ENCODE measurements at regions not wholly inside any gene's neighbourhood (a gene's known extent, or its start where the extent isn't known, plus 50 kb on each side); places are given as distances from the start of the nearest gene placed in this dataset.
A peak's percentile ranks its signal among the peaks of the same experiment; 100 is the strongest.
"Not testable (repeated sequence)": the region's sequence is repeated elsewhere in the genome, so short reads cannot be mapped to it uniquely, and the experiment has no call there.

GRCh38 chr13:109314101-109314500, 472.3 kb downstream of the IRS2 start:
- no peak for DNase-seq

GRCh38 chr13:109312399-109312798, 474.0 kb downstream of the IRS2 start:
- DNase-seq = no peak

- DNase-seq = not testable (repeated sequence)
Measured at GRCh38 chr13:109311431-109311976, 474.9 kb downstream of the IRS2 start.

DNA sequence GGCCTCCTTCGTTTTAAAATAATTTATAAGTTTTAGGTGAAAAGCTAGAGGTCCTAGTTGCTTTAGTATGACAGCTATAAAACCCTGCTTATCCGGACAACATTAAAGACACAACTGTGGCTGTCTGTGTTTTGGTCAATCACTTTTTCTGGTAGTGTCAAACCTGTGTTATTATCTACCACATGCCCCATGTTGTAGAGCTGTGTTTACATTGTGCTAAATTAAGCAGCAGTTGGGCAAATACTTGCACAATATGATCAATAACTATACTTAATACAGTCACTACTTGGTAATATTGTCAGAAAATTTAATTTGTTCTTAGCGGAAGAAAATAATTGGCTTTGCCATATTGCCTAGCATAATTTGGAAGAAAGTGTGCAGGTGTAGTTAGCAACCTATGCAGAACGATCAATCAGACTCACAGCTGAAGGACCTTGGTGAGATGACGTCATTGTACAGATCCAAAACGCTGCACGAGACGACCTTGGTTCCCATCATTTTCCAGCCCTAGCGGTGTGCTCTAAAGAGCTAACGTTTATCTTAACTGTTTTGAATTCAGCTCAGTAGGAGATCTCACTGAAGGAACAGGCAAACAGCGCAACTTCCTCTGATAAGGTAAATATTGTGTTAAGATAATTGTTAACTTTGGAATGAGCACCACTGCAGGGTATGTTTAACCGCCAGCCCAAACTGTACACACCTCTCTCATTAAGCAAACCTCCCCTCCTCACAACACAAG, 476.6 kb downstream of the IRS2 start:
- DNase-seq = no peak

DNA sequence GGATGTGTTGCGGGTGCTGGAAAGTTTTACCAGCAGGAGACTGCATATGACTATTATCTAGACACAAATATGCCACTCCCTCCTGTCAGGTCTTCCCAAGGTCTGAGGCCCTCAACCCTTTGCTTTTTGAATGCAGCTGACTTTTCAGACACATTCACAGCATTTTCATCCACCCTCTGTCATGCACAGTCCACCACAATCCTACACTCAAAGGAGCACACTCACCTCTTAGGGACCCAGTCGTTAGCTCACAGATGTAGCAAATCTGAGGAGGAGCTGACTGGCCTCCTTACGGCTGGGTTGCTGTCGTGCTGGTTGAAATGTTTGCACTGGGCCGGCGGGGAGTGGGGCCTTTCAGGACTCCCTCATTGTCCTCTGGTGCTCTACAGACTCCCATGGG, 479.4 kb downstream of the IRS2 start:
- no peak for DNase-seq

DNA sequence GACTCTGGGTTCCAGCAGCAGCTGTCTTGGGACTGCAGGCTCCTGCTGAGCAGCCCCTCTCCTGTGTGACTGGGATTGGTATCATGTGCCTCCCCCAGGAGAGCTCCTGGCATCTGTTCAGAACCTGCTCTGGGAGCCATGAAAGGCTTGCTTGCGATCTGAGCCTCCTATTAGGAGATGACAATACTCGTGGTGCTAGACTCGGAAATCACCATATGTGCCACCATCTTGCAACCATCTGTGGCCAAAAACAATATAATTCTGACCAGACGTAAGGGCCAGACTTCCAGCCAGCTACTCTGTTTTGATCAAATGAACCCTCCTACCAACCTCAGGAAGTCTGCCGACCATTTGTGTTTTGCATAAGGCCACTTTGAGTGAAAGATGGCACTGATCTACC, 484.7 kb downstream of the IRS2 start:
- DNase-seq = no peak

GRCh38 chr13:109301276-109301675, 485.1 kb downstream of the IRS2 start:
- no peak for DNase-seq

DNA sequence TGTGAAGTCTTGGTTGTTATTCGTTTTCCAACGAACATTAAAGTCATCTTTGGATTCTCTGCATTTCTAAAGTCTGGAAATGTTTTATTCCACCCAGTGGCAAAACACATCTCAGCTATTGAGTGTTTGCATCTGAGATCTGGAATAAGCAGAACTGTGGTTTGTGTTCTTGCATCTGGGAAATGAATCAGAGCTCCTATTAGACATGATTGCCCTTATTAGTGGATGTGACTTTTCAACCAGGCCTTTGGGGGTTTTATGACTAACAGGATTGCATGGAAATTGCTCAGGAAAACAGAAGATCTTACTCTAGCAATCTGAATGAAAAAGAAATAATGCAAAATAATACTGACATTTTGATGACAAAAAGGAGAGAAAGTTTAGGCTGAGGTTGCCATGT, 488.8 kb downstream of the IRS2 start:
- DNase-seq = no peak

GRCh38 chr13:109293166-109293565, 493.2 kb downstream of the IRS2 start:
- no peak for DNase-seq

GRCh38 chr13:109288151-109288709, 498.2 kb downstream of the IRS2 start:
- no peak for DNase-seq

- no peak for DNase-seq
Measured at GRCh38 chr13:109287553-109287952, 498.8 kb downstream of the IRS2 start.

GRCh38 chr13:109285586-109285985, 500.8 kb downstream of the IRS2 start:
- no peak for DNase-seq

- DNase-seq = no peak
Measured at GRCh38 chr13:109281903-109282635, 504.3 kb downstream of the IRS2 start.

DNA sequence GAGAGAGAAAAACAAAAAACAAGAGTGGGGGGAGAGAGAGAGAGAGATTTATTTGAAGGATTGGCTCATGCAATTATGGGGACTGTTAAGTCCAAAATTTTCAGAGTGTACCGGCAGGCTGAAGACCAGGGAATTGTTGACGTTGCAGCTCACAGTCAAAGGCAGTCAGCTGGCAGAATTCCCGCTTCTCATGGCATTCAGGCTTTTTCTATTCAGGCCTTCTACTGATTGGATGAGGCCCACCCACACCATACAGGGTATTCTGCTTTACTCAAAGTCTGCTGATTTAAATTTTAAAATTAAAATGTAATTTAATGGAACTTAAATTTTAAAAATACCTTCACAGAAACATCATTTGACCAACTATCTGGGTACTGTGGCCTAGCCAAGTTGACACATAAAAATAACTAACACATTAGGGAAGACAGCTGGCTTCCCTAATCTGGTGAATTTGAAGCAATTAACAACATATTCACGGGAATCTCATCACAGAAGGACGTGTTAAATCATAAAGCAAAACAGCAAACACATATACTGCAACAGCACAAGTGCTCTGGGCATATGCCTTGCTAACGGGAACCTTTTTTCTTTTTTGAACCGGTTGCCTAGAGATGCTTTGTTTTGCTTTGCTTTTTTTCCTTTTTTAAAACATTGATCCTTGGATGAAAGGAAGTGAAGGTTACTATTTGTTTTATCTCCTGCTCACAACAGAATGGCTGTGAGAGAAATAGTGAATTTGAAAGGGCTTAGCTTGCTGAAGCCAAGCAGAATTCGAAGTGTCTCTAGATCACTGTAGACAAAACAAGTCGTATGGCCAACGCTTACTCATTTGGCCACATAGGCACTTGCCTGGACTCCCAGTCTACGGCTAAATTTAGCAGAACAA, 505.1 kb downstream of the IRS2 start:
- no peak for DNase-seq

DNA sequence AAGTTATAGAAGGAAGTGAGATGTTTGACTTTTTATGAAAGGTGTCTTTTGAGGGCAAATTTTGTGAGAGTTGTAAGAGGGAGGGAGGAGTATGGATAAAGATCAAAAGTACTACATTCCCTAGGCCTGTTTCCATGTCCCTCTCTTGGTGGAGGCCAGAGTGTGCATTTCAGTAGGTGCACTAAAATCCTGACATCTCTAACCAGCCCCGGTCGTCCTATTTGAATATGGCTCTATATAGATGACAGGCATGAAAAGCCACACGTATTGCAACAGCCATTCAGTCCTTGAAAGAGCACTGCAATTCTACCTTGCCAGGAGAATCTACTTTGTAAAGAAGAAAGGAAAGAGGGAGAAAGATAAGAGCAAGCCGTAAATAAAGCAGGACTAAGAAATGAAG, 510.1 kb downstream of the IRS2 start:
- DNase-seq = no peak

DNA sequence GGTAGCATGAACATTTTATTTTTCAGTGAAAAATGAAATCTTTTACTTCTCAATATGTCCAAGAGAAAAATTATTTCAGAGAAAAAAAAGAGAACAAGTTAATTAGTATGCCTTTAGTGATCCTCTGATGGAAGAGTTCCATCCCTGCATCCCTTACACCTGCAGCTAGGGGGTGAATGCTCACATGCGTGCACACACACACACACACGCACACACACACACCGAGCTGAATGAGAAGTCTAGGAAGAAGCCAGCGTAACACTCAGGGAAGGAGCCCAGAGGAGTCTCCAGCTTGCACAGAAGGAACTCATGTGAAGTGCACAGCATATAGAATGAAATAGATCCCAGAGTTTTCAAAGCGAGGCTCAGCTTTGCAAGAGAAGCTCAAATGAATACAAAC, 510.5 kb downstream of the IRS2 start:
- DNase-seq = no peak

GRCh38 chr13:109275139-109275745, 511.1 kb downstream of the IRS2 start:
- no peak for DNase-seq

- no peak for DNase-seq
Measured at GRCh38 chr13:109274188-109274821, 512.1 kb downstream of the IRS2 start.

GRCh38 chr13:109273326-109273751, 513.0 kb downstream of the IRS2 start:
- no peak for DNase-seq

- peak; percentile 60 for DNase-seq
Measured at GRCh38 chr13:109272595-109273325, 513.6 kb downstream of the IRS2 start.
